ENCODE measurements at regions not wholly inside any gene's neighbourhood (a gene's known extent, or its start where the extent isn't known, plus 50 kb on each side); places are given as distances from the start of the nearest gene placed in this dataset.
"Not testable (repeated sequence)": the region's sequence is repeated elsewhere in the genome, so short reads cannot be mapped to it uniquely, and the experiment has no call there.

DNA sequence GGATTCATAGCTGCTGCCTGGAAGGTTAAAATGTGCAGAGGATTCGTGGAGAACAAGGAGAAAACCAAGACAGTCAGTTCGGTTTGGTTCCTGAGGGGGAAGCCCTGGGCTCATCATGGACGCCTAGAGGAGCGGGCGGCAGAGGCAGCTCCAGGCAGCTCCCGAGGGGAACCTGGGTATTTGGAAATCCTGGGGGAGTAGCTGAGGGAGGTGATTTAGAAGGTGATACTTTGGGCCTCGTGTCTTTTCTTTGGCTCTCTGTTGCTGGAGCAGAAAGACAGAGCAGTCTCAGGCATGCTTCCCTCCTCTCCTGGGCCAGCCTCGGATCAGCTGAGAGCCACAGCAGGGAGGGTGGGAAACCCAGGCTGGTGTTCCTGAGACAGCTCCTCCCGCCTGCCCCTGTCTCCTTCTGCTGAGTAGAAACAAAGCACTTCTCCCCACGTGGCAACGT lies 139.5 kb downstream of the DLL1 start:
- DNase-seq (ENCODE audit: low read depth in 3 of 3, low spot score in 2 of 3) = no peak

DNA sequence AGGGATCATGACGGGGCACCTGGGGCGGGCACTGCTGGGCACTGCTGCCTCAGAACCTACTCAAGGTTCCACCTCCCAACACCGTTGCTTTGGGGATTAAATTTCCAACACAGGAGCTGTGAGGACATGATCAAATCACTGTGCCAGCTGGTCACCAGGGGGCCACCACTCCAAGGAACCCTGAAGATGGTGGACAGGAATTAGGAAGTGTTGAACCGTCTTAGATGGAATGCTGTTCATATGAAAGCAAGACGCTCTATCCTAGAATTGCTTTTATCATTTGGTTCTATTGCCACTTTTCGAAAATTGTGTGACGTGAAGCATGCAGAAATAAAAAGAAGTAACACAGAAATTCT lies 140.3 kb downstream of the DLL1 start:
- no peak for DNase-seq (ENCODE audit: low read depth in 3 of 3, low spot score in 2 of 3)

DNA sequence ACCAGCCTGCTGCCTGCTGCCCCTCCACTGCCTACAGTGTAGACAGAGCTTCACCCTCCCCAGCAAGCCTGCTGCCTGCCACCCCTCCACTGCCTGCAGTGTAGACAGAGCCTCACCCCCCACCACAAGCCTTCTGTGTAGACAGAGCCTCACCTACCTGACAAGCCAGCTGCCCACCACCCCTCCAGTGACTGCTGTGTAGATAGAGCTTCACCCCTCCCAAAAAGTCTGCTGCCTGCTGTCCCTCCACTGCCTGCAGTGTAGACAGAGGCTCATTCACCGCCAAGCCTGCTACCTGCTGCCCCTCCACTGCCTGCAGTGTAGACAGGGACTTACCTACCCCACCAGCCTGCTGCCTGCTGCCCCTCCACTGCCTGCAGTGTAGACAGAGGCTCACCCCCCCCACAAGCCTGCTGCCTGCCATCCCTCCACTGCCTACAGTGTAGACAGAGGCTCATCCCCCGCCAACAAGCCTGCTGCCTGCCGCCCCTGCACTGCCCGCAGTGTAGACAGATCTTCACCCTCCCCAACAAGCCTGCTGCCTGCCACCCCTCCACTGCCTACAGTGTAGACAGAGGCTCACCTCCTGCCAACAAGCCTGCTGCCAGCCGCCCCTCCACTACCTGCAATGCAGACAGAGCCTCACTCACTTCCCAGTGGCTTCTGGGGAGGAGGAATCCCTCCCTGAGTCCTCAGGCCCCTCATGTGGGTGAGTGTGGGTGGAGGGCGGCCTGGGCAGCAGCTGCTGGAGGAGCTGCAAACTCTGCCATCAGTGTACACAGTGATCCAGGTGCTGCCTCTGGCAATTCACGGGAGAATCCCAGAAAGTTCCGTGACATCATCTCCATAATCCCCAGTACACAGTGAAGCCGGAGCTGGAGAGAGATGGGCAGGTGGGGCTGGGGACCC lies 140.9 kb downstream of the DLL1 start:
- no peak for DNase-seq (ENCODE audit: low read depth in 3 of 3, low spot score in 2 of 3)

GRCh38 chr6:170148709-170149470 lies 142.0 kb downstream of the DLL1 start:
- no peak for DNase-seq (ENCODE audit: low read depth in 3 of 3, low spot score in 2 of 3)

GRCh38 chr6:170147832-170148708 lies 142.8 kb downstream of the DLL1 start:
- no peak for DNase-seq (ENCODE audit: low read depth in 3 of 3, low spot score in 2 of 3)

DNA sequence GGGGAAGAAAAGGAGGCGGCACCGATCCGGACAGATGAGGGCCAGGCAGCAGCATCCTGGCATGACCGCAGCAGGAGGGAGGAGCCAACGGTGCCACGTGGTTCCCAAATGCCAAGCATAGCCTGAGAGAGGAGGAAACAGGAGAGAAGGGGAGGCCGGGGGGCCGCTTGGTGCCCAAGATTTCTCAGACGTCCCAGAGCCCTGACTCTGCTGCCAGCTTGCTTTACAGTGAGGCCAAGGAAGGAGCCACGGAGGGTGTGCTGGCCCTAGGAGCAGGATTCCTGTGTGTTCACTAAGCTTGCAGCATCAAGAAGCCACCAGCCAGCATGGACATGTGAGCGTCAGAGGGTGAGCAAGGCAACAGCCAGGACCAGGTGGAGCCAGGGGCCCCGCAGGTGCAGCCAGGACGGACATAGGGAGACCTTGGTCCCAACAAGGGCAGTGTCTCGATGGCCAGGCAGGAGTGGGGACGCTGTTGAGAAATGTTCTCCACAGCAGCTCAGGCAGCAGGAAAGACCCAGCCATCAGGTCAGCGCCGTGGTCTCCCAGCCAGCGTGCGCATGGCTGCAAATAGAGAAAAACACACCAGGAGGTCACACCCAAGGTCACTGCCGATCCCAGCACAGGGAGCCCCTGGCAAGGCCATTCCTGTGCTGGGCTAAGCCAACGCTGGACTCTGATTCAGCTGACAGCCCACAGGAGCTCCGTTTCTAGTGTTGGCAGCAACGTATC lies 143.7 kb downstream of the DLL1 start:
- no peak for DNase-seq (ENCODE audit: low read depth in 3 of 3, low spot score in 2 of 3)

GRCh38 chr6:170146640-170147039 lies 144.2 kb downstream of the DLL1 start:
- DNase-seq (ENCODE audit: low read depth in 3 of 3, low spot score in 2 of 3) = no peak

GRCh38 chr6:170146131-170146530 lies 144.7 kb downstream of the DLL1 start:
- not testable (repeated sequence) for DNase-seq (ENCODE audit: low read depth in 3 of 3, low spot score in 2 of 3)

GRCh38 chr6:170145716-170146115 lies 145.2 kb downstream of the DLL1 start:
- not testable (repeated sequence) for DNase-seq (ENCODE audit: low read depth in 3 of 3, low spot score in 2 of 3)

DNA sequence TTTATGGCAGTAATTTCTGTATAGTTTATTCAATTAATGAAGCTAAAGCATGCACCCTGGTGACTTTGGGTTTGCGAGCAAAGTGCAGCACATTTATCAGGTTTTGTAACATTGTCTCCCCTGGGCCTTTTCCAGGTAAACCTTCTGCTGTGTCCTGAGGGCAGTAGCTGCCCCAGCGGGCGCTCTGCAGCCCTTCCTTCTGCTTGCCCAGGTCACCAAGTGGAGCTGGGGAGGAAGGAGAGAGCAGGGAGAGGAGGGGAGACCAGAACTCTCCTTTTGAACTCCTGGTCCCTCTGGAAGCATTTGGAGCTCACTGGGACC lies 145.6 kb downstream of the DLL1 start:
- no peak for DNase-seq (ENCODE audit: low read depth in 3 of 3, low spot score in 2 of 3)

DNA sequence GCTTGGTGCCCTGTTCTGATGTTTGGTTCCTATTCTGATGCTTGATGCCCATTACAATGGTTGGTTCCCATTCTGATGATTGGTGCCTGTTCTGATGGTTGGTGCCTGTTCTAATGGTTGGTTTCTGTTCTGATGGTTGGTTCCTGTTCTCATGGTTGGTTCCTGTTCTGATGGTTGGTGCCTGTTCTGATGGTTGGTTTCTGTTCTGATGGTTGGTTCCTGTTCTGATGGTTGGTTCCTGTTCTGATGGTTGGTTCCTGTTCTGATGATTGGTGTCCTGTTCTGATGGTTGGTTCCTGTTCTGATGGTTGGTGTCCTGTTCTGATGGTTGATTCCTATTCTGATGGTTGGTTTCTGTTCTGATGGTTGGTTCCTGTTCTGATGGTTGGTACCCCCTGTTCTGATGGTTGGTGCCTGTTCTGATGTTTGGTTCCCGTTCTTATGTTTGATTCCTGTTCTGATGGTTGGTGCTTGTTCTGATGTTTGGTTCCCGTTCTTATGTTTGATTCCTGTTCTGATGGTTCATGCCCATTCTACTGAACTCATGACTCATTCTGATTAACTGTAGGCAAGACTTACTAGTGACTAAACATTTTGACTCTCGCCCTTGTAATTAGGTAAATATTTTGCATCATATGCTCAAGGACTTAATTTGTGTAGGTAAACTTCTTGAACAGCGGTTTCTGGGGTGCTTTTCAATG lies 146.2 kb downstream of the DLL1 start:
- no peak for DNase-seq (ENCODE audit: low read depth in 3 of 3, low spot score in 2 of 3)

DNA sequence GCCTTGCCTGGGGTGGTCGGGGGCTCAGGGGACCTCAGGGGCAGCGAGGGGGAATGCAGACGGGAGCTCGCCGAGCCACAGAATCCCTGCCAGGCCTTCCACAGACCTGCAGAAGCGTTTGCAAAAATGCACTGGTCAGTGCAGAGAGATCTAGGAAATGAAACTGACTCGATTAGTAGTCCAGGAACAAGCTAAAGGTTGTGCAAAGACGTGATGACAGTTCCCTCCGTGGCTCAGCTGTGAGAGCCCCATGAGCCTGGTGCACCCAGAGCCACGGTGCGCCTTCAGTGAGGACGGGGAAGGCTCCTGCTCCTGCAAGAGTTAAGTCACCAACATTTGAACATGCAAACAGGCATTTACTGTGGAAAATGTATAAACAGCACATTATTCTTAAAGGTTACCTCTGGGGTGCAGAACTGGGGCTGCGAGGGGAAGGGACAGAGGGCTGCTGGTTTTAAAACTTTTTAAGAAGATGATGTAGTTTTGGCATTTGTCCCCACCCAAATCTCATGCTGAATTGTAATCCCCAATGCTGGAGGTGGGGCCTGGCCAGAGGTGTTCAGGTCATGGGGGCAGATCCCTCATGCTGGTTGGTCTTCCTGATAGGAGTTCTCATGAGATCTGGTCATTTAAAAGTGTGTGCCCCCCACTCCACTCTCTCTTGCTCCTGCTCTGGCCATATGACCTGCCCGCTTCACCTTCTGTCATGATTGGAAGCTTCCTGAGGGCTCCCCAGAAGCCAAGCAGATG lies 147.3 kb downstream of the DLL1 start:
- no peak for DNase-seq (ENCODE audit: low read depth in 3 of 3, low spot score in 2 of 3)

GRCh38 chr6:170142559-170142958 lies 148.3 kb downstream of the DLL1 start:
- no peak for DNase-seq (ENCODE audit: low read depth in 3 of 3, low spot score in 2 of 3)

DNA sequence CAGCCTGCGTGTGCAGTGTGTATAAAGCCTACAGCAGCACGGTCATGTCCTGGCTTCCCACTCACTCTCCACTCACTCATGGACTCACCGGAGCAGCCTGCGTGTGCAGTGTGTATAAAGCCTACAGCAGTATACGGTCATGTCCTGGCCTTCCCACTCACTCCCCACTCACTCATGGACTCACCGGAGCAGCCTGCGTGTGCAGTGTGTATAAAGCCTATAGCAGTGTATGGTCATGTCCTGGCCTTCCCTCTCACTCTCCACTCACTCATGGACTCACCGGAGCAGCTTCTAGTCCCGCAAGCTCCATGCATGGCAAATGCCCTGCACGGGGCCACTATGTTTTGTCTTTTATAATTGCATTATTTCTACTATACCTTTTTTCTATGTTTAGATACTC lies 149.8 kb downstream of the DLL1 start:
- DNase-seq (ENCODE audit: low read depth in 3 of 3, low spot score in 2 of 3) = not testable (repeated sequence)

DNA sequence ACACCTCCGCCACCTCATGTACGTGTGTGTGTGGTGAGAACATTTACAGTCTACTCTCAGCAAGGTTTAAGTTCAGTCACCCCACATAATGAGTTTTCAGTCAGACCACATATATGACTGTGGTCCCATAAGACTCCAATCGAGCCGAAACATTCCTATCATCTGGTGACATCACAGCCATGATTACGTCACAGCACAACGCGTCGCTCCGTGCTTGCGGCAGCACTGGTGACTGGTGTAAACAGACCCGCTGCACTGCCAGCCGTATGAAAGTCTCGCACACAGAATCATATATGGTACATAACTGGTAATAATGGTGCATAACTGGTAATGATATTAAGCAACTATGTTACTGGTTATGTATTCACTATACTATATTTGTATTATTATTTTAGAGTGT lies 150.7 kb downstream of the DLL1 start:
- DNase-seq (ENCODE audit: low read depth in 3 of 3, low spot score in 2 of 3) = no peak

DNA sequence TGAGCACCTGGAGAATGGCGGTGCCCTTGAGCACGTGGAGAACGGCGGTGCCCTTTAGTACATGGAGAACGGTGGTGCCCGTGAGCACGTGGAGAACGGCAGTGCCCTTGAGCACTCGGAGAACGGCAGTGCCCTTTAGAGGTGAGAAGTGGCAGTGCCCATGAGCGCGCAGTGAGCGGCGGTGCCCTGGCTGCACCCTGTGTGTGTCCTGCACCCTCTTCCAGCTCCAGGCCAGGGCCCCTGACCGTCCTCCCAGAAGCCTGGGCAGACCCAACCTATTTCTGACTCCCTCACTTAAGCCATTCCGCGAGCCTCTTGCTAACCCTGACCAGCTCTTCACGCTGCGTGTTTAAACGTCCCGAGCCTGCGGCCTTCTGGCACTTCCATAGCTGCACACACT lies 151.3 kb downstream of the DLL1 start:
- DNase-seq (ENCODE audit: low read depth in 3 of 3, low spot score in 2 of 3) = no peak

DNA sequence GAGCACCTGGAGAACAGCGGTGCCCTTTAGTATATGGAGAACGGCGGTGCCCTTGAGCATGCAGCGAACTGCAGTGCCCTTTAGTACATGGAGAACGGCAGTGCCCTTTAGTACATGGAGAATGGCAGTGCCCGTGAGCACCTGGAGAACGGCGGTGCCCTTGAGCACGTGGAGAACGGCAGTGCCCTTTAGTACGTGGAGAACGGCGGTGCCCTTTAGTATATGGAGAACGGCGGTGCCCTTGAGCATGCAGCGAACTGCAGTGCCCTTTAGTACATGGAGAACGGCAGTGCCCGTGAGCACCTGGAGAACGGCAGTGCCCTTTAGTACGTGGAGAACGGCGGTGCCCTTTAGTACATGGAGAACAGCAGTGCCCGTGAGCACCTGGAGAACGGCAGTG lies 151.8 kb downstream of the DLL1 start:
- not testable (repeated sequence) for DNase-seq (ENCODE audit: low read depth in 3 of 3, low spot score in 2 of 3)

- DNase-seq (ENCODE audit: low read depth in 3 of 3, low spot score in 2 of 3) = no peak
Measured at GRCh38 chr6:170137911-170138910, 152.7 kb downstream of the DLL1 start.
